ENCODE measurements at regions not wholly inside any gene's neighbourhood (a gene's known extent, or its start where the extent isn't known, plus 50 kb on each side); places are given as distances from the start of the nearest gene placed in this dataset.

GRCh38 chr7:17103984-17104383 is 194.5 kb upstream of the AHR start:
- Histone ChIP-seq H2AK5ac (ENCODE audit: insufficient read length, low read length) (no peak overlapping the region), H3K27ac (ENCODE audit: insufficient read length, low read depth, low read length) (no peak overlapping the region), H3K9me3 (ENCODE audit: control insufficient read depth, low read depth, low read length) (peaks cover 5% of the 10 kb centered on the region), H3K56ac (ENCODE audit: insufficient read length, low read depth, low read length) (no peak overlapping the region), H3K27me3 (ENCODE audit: insufficient read depth, low read length) (no peaks in the 10 kb centered on the region), H3K9ac (ENCODE audit: extremely low read depth, insufficient read length, low read length) (no peak overlapping the region), H2AFZ (ENCODE audit: low read length) (no peak overlapping the region), H3K79me2 (ENCODE audit: insufficient read depth, low read length) (no peaks in the 10 kb centered on the region), H4K5ac (ENCODE audit: insufficient read length, low read depth, low read length) (no peak overlapping the region), H4K91ac (ENCODE audit: insufficient read length, low read depth, low read length) (no peak overlapping the region), H3K4me2 (ENCODE audit: insufficient read depth, insufficient read length, low read length) (no peak overlapping the region), H4K20me1 (ENCODE audit: control insufficient read depth, insufficient read depth, insufficient read length) (no peaks in the 10 kb centered on the region), H4K8ac (replicated peaks; ENCODE audit: insufficient read length, low read depth, low read length) (no peak overlapping the region), H3K4ac (ENCODE audit: low read depth, low read length) (no peak overlapping the region), H2BK15ac (ENCODE audit: low read depth, low read length) (no peak overlapping the region), H3K14ac (ENCODE audit: insufficient read depth, low read length) (no peak overlapping the region), H3T11ph (ENCODE audit: low read length) (no peak overlapping the region), H2BK12ac (ENCODE audit: insufficient read length, low read depth, low read length) (no peak overlapping the region), H3K79me1 (ENCODE audit: insufficient read depth, low read depth, low read length, poor library complexity, severe bottlenecking) (no peaks in the 10 kb centered on the region), H2BK5ac (ENCODE audit: insufficient read length, low read length) (no peak overlapping the region), H3K18ac (ENCODE audit: insufficient read length, low read depth, low read length) (no peak overlapping the region), H2BK120ac (ENCODE audit: low read depth, low read length, poor library complexity, severe bottlenecking) (no peak overlapping the region), H2BK20ac (ENCODE audit: low read depth, low read length, poor library complexity, severe bottlenecking) (no peak overlapping the region), H3K23me2 (ENCODE audit: insufficient read length, low read depth, low read length, poor library complexity, severe bottlenecking) (no peaks in the 10 kb centered on the region), H3K23ac (ENCODE audit: insufficient read length, low read depth, low read length) (no peak overlapping the region), H3K4me1 (ENCODE audit: insufficient read depth, low read length) (peaks cover 4% of the 10 kb centered on the region; the same call in 1 of the 2 replicates)
- H3K27ac Mint-ChIP-seq, result no peak overlapping the region
- no peak overlapping the region for H3K4me3 Mint-ChIP-seq
- no CpG with 5 or more reads among the region's 5 CpGs for WGBS (ENCODE audit: extremely low coverage, insufficient read length, low lambda C conversion rate)
- no peaks in the 10 kb centered on the region; a peak in 1 of 7 replicates for H3K36me3 Mint-ChIP-seq (ENCODE audit: insufficient read depth in 1 of 3, low read depth in 3 of 3)
- no peak for TF ChIP-seq CTCF (conservative IDR thresholded peaks at IDR 0.05)
- no peak for DNase-seq
- H3K4me1 Mint-ChIP-seq, result peaks cover 18% of the 10 kb centered on the region in 2 experiments
- peaks cover 0 to 3% of the 10 kb centered on the region in 2 experiments; a peak in 3 of 5 replicates for H3K9me3 Mint-ChIP-seq
- H3K27me3 Mint-ChIP-seq (ENCODE audit: low read depth), result no peaks in the 10 kb centered on the region
